GM10266 (cell line): ENCODE measurements at regions not wholly inside any gene's neighbourhood (a gene's known extent, or its start where the extent isn't known, plus 50 kb on each side); places are given as distances from the start of the nearest gene placed in this dataset.

Experiments
- DNase-seq: peaks from one replicate; pipeline ENCODE4 v3.0.0; 2012; ENCODE audit errors: extremely low spot score
- TF ChIP-seq, protein P1 (sequence below): IDR thresholded peaks from 2 replicates; pipeline ENCODE4 v1.5.1; 2012; ENCODE audit warnings: mild to moderate bottlenecking, low read depth; ENCODE audit not compliant: control insufficient read depth, insufficient read depth; ENCODE audit errors: missing control alignments

DNA sequence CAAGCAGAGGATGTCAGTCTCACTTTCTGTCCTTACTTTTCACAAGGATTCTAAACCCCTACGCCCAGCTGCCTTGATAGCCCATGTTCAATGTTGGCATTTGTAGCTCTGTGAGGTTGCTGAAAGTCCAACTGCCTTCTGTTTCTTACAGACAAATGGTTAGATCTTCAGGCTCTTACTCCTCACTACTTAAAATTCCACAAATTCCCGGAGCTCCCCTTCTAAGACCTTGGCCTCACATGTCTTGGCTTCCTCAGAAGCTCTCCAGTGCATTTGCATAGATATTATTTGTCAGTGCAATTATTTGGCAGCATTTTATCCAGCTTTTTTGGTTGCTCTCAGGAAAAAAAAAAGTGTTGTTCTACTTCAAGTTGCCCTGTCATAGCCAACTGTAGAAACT, 453.7 kb upstream of the CELF4 start:
- DNase-seq: no peak
- TF ChIP-seq, protein P1, sequence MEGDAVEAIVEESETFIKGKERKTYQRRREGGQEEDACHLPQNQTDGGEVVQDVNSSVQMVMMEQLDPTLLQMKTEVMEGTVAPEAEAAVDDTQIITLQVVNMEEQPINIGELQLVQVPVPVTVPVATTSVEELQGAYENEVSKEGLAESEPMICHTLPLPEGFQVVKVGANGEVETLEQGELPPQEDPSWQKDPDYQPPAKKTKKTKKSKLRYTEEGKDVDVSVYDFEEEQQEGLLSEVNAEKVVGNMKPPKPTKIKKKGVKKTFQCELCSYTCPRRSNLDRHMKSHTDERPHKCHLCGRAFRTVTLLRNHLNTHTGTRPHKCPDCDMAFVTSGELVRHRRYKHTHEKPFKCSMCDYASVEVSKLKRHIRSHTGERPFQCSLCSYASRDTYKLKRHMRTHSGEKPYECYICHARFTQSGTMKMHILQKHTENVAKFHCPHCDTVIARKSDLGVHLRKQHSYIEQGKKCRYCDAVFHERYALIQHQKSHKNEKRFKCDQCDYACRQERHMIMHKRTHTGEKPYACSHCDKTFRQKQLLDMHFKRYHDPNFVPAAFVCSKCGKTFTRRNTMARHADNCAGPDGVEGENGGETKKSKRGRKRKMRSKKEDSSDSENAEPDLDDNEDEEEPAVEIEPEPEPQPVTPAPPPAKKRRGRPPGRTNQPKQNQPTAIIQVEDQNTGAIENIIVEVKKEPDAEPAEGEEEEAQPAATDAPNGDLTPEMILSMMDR: no peak

DNA sequence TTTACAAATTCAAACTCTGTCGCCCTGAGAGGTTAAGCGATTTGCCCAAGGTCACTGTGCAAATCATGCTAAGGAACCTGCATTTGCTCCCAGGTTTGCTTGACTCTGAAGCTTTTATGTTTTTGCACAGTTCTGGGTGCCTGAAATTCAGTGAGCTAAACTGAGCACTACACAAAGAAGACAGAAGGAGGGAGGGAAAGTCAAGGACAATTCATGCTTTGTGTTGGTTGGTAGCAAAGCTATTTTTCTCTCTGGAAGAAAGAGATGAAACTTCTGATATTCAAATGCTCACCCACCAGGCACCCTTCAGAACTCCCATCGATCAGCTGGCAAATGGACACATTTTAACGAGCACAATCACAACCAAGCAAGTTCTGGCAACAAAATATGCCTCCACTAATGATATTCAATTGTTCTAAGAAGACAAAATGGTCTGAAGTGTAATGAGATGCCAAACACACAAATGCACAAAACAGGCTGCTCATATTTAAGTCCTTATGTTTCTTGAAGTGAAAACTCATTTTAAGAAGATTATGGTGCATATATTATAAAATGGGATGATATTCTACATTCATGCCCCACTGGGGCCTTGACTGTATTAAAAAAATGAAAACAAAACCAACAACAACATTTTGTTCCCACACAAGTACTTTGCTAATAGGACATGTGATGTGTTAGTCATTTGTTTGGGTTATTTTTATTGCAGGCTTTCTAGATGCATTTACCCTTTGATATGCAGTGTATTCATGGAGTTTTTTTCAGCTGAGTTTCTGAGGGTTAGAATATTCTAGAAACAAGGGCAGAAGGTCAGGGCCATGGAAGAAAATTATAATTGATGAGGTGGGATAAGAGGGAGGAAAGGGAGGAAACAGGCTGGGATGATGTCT, 445.6 kb upstream of the CELF4 start:
- no peak for DNase-seq
- TF ChIP-seq, protein P1: no peak

DNA sequence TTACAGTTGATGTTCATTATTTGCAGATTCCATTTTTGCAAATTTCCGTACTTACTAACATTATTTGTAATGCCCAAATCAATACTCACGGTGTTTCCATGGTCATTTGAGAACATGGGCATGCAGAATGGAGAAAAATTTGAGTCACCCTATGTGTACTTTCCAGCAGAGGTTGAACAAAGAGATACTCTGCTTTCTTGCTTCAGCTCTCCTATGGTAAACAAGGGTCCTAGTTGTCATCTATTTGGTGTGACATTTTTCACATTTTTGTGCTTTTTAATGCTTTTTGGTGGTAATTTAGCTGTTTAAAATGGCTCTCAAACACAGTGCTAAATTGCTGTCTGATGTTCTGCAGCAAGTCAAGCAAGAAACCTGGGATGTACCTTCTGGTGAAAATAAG, 444.4 kb upstream of the CELF4 start:
- no peak for DNase-seq
- TF ChIP-seq, protein P1: no peak

DNA sequence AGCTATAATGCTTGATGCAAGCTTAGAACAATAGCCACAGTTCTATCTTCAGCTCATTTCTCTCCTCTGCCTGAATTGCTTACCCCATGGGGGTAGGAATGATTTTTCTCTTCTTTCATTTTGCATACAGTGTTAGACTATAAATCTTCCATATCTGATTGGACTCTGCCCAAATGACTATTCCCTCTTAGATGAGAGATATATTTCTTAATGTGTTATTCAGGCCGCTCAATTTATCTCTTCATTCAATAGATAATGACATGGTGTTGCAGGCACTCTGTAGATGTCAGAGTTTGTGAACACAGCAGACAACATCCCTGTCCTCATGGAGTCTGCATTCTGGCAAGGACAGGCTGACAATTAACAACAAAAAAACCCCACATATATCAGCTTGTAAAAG, 443.7 kb upstream of the CELF4 start:
- DNase-seq: no peak
- TF ChIP-seq, protein P1: no peak

DNA sequence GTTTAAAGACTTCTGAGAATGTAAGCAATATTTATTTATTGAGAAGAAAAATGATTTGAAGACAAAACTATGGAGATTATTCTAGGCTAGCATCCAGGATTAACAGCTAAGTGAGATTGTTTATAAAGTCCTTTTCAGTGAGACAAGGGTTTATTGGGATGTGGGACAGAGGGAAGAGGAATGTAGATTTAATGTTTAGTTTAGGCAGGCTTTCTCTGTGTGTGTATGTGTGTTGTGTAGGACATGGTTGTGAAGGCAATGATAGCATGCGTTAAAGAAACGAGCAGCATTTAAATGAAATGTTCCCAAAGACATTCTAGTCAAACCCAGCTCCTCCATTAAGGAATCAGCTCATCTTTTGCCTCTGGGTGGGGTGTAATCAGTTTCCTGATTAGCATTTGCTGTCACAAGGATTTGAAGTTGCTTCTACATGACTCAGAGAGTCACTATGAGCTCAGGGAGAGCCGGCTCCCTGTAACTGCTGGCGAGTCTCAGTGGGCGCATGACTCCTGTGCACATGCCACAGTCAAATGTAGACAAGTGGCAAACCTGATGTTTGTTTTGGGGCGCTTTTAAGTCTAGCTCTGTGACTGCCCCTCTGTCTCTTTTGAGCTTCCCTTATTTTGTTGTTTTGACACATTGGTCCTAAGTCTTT, 442.2 kb upstream of the CELF4 start:
- no peak for DNase-seq
- TF ChIP-seq, protein P1: no peak

DNA sequence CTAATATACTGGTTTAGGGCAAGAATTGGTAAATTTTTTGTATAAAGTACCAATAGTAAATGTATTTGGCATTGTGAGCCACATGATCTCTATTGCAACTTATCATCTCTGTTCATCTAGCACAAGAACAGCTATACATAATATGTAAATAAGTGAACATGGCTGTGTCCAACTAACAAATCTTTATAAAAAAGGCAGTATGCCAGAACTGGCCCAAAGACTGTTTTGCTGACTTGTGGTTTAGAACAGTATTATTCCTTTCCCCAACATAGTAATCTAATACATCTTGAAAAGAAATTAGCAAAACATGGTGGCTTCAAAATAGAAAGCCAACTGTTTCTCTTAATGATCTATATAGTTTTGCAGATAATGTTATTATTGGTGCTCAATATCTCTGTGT, 441.4 kb upstream of the CELF4 start:
- TF ChIP-seq, protein P1: no peak
- no peak for DNase-seq

DNA sequence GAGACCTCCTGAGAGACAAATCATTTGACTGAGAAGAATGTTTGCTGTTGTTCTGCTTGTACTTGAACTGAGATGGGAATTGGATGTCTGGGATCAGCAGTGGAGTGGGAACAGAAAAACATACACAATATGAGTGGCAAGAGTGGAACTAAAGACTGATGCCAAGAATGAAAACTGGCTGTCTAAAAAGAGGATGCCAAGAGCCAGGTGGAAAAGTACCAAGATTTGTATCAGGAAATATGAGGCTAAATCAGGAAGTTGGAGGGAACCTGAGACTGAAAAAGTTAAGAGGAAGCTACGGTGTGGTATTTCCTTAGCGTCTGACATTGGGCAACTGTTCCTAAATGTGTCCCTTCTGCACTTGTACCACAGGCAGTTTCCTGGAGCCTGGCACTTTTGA, 440.9 kb upstream of the CELF4 start:
- TF ChIP-seq, protein P1: no peak
- no peak for DNase-seq
